ENCODE measurements at regions not wholly inside any gene's neighbourhood (a gene's known extent, or its start where the extent isn't known, plus 50 kb on each side); places are given as distances from the start of the nearest gene placed in this dataset.

DNA sequence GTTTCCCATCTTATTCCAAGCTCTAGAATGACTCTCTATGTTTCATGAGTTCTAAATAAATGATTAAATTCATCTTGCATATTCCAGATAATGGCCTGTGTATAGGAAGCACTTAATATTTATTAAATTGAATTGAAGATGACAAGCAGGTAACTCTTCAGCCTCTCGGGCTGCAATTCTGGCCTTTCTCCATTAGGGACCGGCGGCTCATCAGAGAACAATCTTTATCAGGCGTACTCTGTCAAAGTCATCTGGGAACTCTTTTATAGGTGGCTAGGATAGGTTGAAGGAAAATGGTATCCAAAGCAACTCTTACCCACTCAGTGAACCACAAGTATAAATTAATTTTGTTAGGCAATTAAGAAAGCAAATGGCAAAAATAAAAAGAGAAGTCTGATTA lies 308.5 kb downstream of the NOL4 start:
- H3K27ac ChIP-seq (ENCODE audit: low read length) = no peak overlapping the region
- TF ChIP-seq EZH2phosphoT487 (IDR thresholded peaks at IDR 0.05; ENCODE audit: low read length) = no peak
- no peak for TF ChIP-seq CTCF (IDR thresholded peaks at IDR 0.05; ENCODE audit: low read length)
- TF ChIP-seq EZH2 (optimal IDR thresholded peaks at IDR 0.05; ENCODE audit: low read depth, low read length) = no peak
- no peak overlapping the region for H2AFZ ChIP-seq (ENCODE audit: low read length)
- no peaks in the 10 kb centered on the region for H3K27me3 ChIP-seq (replicated peaks; ENCODE audit: insufficient read depth, low read length)
- no peaks in the 10 kb centered on the region for H3K9me2 ChIP-seq (replicated peaks; ENCODE audit: insufficient read depth, low read length)
- H3K4me2 ChIP-seq (ENCODE audit: low read depth, low read length) = no peak overlapping the region
- no peaks in the 10 kb centered on the region for H3F3A ChIP-seq (ENCODE audit: insufficient read depth, low read length)
- no peak overlapping the region for H3K4me3 ChIP-seq (ENCODE audit: low read length)
- no peak overlapping the region for H3K9ac ChIP-seq (ENCODE audit: low read length)
- DNase-seq = no peak
- H4K20me1 ChIP-seq (ENCODE audit: insufficient read depth, low read length) = no peaks in the 10 kb centered on the region
- H3K4me1 ChIP-seq (ENCODE audit: low read length) = no peaks in the 10 kb centered on the region
- no peaks in the 10 kb centered on the region; the same call in 1 of the 2 replicates for H3K36me3 ChIP-seq (replicated peaks; ENCODE audit: insufficient read depth, low read length)
- H3K9me3 ChIP-seq (replicated peaks; ENCODE audit: insufficient read depth, low read length) = no peaks in the 10 kb centered on the region
- no peaks in the 10 kb centered on the region for H3K79me2 ChIP-seq (ENCODE audit: low read length)

DNA sequence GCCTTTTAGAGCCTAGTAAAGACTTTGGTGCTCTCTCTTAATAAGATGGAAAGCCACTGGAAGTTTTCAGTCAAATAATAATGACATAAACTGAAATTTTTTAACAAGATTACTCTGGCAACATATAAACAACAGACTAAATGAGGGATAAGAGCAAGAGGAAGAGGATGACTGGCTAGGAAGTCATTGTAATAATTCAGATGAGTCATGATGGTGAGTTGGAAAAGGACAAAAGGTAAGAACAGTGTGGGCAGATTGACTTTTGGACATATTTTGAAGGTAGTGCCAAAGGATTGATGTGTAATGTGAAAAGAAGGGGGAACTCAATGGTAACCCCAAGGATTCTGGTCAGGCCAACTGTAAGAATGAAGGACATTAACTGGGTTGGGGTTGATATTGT lies 310.3 kb downstream of the NOL4 start:
- no peak overlapping the region for H3K27ac ChIP-seq (ENCODE audit: low read length)
- no peak overlapping the region for H3K4me2 ChIP-seq (ENCODE audit: low read depth, low read length)
- no peaks in the 10 kb centered on the region; the same call in 1 of the 2 replicates for H3K36me3 ChIP-seq (replicated peaks; ENCODE audit: insufficient read depth, low read length)
- TF ChIP-seq EZH2 (optimal IDR thresholded peaks at IDR 0.05; ENCODE audit: low read depth, low read length) = no peak
- TF ChIP-seq CTCF (IDR thresholded peaks at IDR 0.05; ENCODE audit: low read length) = no peak
- TF ChIP-seq EZH2phosphoT487 (IDR thresholded peaks at IDR 0.05; ENCODE audit: low read length) = no peak
- H2AFZ ChIP-seq (ENCODE audit: low read length) = no peak overlapping the region
- H3K4me3 ChIP-seq (ENCODE audit: low read length) = no peak overlapping the region
- no peak for DNase-seq
- H4K20me1 ChIP-seq (ENCODE audit: insufficient read depth, low read length) = no peaks in the 10 kb centered on the region
- H3K4me1 ChIP-seq (ENCODE audit: low read length) = no peaks in the 10 kb centered on the region
- H3K27me3 ChIP-seq (replicated peaks; ENCODE audit: insufficient read depth, low read length) = no peaks in the 10 kb centered on the region
- no peaks in the 10 kb centered on the region for H3K9me3 ChIP-seq (replicated peaks; ENCODE audit: insufficient read depth, low read length)
- H3F3A ChIP-seq (ENCODE audit: insufficient read depth, low read length) = no peaks in the 10 kb centered on the region
- no peak overlapping the region for H3K9ac ChIP-seq (ENCODE audit: low read length)
- H3K79me2 ChIP-seq (ENCODE audit: low read length) = no peaks in the 10 kb centered on the region
- H3K9me2 ChIP-seq (replicated peaks; ENCODE audit: insufficient read depth, low read length) = no peaks in the 10 kb centered on the region

DNA sequence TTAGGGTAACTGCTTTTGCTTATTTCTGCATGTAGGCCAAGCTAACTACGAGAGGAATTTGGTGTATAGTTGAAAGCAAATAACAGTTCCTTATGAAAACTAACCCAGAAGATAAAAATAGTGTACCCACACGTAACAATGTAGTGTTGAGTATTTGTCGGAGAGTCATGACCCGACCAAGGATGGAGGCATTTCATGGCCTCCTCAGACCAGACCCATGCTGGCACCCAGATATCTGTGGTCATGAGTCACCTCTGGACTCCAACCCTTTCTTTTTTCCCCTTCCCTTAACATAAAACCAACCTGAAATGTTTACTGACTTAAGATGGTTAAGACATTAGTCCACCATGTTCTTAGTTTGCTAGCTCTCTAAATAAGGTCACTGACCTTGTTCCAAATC lies 318.7 kb downstream of the NOL4 start:
- Histone ChIP-seq H3K4me1 (ENCODE audit: low read length) (no peaks in the 10 kb centered on the region), H3K36me3 (replicated peaks; ENCODE audit: insufficient read depth, low read length) (no peaks in the 10 kb centered on the region), H3K27me3 (replicated peaks; ENCODE audit: insufficient read depth, low read length) (no peaks in the 10 kb centered on the region), H3K9me2 (replicated peaks; ENCODE audit: insufficient read depth, low read length) (no peaks in the 10 kb centered on the region), H2AFZ (ENCODE audit: low read length) (no peak overlapping the region), H3K27ac (ENCODE audit: low read length) (no peak overlapping the region), H4K20me1 (ENCODE audit: insufficient read depth, low read length) (no peaks in the 10 kb centered on the region), H3K79me2 (ENCODE audit: low read length) (no peaks in the 10 kb centered on the region), H3F3A (ENCODE audit: insufficient read depth, low read length) (no peaks in the 10 kb centered on the region), H3K9me3 (replicated peaks; ENCODE audit: insufficient read depth, low read length) (no peaks in the 10 kb centered on the region), H3K4me3 (ENCODE audit: low read length) (no peak overlapping the region), H3K9ac (ENCODE audit: low read length) (no peak overlapping the region), H3K4me2 (ENCODE audit: low read depth, low read length) (no peak overlapping the region)
- no peak for DNase-seq
- TF ChIP-seq EZH2phosphoT487 (IDR thresholded peaks at IDR 0.05; ENCODE audit: low read length) = no peak
- TF ChIP-seq EZH2 (optimal IDR thresholded peaks at IDR 0.05; ENCODE audit: low read depth, low read length) = no peak
- no peak for TF ChIP-seq CTCF (IDR thresholded peaks at IDR 0.05; ENCODE audit: low read length)
